Hepatic stellate cell (primary cell): ENCODE measurements at regions not wholly inside any gene's neighbourhood (a gene's known extent, or its start where the extent isn't known, plus 50 kb on each side); places are given as distances from the start of the nearest gene placed in this dataset.

ENCODE experiments used
- DNase-seq: peaks from one replicate; pipeline ENCODE4 v3.0.0; 2011; ENCODE audit warnings: low spot score

- no peak for DNase-seq
Observed at GRCh38 chr16:6280055-6280454, 1052.6 kb upstream of the RBFOX1 start.

- no peak for DNase-seq
Observed at GRCh38 chr16:6279286-6279685, 1053.4 kb upstream of the RBFOX1 start.

- DNase-seq: no peak
Observed at GRCh38 chr16:6274351-6274750, 1058.3 kb upstream of the RBFOX1 start.

- DNase-seq: no peak
Observed at GRCh38 chr16:6267682-6268081, 1065.0 kb upstream of the RBFOX1 start.

- DNase-seq: no peak
Observed at GRCh38 chr16:6266703-6267102, 1065.9 kb upstream of the RBFOX1 start.

- DNase-seq: no peak
Observed at GRCh38 chr16:6265968-6266367, 1066.7 kb upstream of the RBFOX1 start.

GRCh38 chr16:6258056-6258455 is 1074.6 kb upstream of the RBFOX1 start:
- DNase-seq: no peak

- no peak for DNase-seq
Observed at GRCh38 chr16:6252541-6252940, 1080.1 kb upstream of the RBFOX1 start.

GRCh38 chr16:6250511-6250910 is 1082.1 kb upstream of the RBFOX1 start:
- DNase-seq: no peak

GRCh38 chr16:6249863-6250262 is 1082.8 kb upstream of the RBFOX1 start:
- DNase-seq: no peak

- DNase-seq: no peak
Observed at GRCh38 chr16:6248199-6248598, 1084.4 kb upstream of the RBFOX1 start.

GRCh38 chr16:6247775-6248174 is 1084.9 kb upstream of the RBFOX1 start:
- no peak for DNase-seq

GRCh38 chr16:6247150-6247549 is 1085.5 kb upstream of the RBFOX1 start:
- no peak for DNase-seq

GRCh38 chr16:6246266-6246665 is 1086.4 kb upstream of the RBFOX1 start:
- DNase-seq: no peak

GRCh38 chr16:6232056-6232455 is 1100.6 kb upstream of the RBFOX1 start:
- no peak for DNase-seq

- no peak for DNase-seq
Observed at GRCh38 chr16:6231398-6231797, 1101.2 kb upstream of the RBFOX1 start.

GRCh38 chr16:6229186-6229585 is 1103.5 kb upstream of the RBFOX1 start:
- DNase-seq: no peak

- no peak for DNase-seq
Observed at GRCh38 chr16:6218855-6219254, 1113.8 kb upstream of the RBFOX1 start.

- DNase-seq: no peak
Observed at GRCh38 chr16:6216836-6217235, 1115.8 kb upstream of the RBFOX1 start.

GRCh38 chr16:6211644-6212043 is 1114.0 kb upstream of the EEF2KMT start:
- DNase-seq: no peak

- DNase-seq: no peak
Observed at GRCh38 chr16:6209355-6209930, 1111.8 kb upstream of the EEF2KMT start.

- DNase-seq: no peak
Observed at GRCh38 chr16:6207580-6207979, 1110.0 kb upstream of the EEF2KMT start.

- DNase-seq: no peak
Observed at GRCh38 chr16:6207124-6207523, 1109.5 kb upstream of the EEF2KMT start.

GRCh38 chr16:6206080-6206479 is 1108.5 kb upstream of the EEF2KMT start:
- DNase-seq: no peak

- DNase-seq: no peak
Observed at GRCh38 chr16:6204945-6205344, 1107.3 kb upstream of the EEF2KMT start.
